Endothelial cell of umbilical vein (primary cell): ENCODE measurements at regions not wholly inside any gene's neighbourhood (a gene's known extent, or its start where the extent isn't known, plus 50 kb on each side); places are given as distances from the start of the nearest gene placed in this dataset.

ENCODE experiments used
- EZH2 ChIP-seq: IDR thresholded peaks from 2 replicates; pipeline ENCODE4 v1.6.1; 2012; ENCODE audit warnings: borderline replicate concordance, low read depth, mild to moderate bottlenecking, moderate library complexity, low read length, inconsistent platforms; ENCODE audit not compliant: severe bottlenecking
- GATA2 ChIP-seq: IDR thresholded peaks from 2 replicates; pipeline ENCODE4 v1.7.0; 2011; ENCODE audit warnings: low read depth, mild to moderate bottlenecking, moderate library complexity, mixed read lengths, low read length; ENCODE audit not compliant: insufficient read length, insufficient read depth
- JUN ChIP-seq: IDR thresholded peaks from 2 replicates; pipeline ENCODE4 v1.6.1; 2011; ENCODE audit warnings: borderline replicate concordance, low read depth; ENCODE audit not compliant: insufficient read length, insufficient read depth
- MYC ChIP-seq: IDR thresholded peaks from one replicate; pipeline ENCODE4 v1.6.1; 2011; ENCODE audit warnings: mild to moderate bottlenecking, low read depth, low read length
- POLR2A ChIP-seq: IDR thresholded peaks from 2 replicates; pipeline ENCODE4 v1.6.1; 2012; ENCODE audit warnings: low read depth, mild to moderate bottlenecking, control low read depth, low read length
- POLR2AphosphoS5 ChIP-seq: IDR thresholded peaks from 2 replicates; pipeline ENCODE4 v1.6.1; 2012; ENCODE audit warnings: low read depth, mild to moderate bottlenecking, control low read depth, low read length, moderate library complexity; ENCODE audit not compliant: insufficient read depth
- TF ChIP-seq, protein P1 (sequence below), 2 donors: IDR thresholded peaks; 1 replicate in 1 of 2; 2 replicates in 1 of 2; pipeline ENCODE4 v1.5.1; 2011; ENCODE audit warnings: low read length in 2 of 2, mild to moderate bottlenecking in 2 of 2, moderate library complexity in 2 of 2, control low read depth in 1 of 2, inconsistent platforms in 1 of 2, low read depth in 1 of 2; ENCODE audit not compliant: insufficient read depth in 1 of 2; ENCODE audit errors: extremely low read depth in 1 of 2
- TF ChIP-seq, protein P2 (sequence below): IDR thresholded peaks from 2 replicates; pipeline ENCODE4 v1.6.1; 2011; ENCODE audit not compliant: insufficient read depth, insufficient read length

DNA sequence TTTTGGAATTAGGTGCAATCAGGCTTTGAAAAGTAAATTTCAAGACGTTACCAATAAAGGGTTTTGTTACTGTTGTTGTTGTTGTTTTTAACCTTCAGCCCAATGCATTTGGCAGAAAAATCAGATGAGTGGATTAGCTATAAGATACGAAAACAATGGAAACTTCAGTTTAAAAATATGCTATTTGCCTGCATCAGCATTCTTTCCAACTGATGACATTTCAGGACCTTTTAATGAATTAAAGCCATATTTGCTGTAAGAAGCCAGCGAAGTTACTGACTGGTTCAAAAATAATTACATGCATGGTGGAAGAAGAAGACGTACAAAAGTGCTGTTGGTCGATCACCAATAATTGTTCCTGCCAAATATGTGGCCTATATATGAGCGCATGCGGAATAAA, 639.3 kb upstream of the SOX11 start:
- TF ChIP-seq EZH2: no peak
- TF ChIP-seq POLR2AphosphoS5: no peak
- TF ChIP-seq, protein P1, sequence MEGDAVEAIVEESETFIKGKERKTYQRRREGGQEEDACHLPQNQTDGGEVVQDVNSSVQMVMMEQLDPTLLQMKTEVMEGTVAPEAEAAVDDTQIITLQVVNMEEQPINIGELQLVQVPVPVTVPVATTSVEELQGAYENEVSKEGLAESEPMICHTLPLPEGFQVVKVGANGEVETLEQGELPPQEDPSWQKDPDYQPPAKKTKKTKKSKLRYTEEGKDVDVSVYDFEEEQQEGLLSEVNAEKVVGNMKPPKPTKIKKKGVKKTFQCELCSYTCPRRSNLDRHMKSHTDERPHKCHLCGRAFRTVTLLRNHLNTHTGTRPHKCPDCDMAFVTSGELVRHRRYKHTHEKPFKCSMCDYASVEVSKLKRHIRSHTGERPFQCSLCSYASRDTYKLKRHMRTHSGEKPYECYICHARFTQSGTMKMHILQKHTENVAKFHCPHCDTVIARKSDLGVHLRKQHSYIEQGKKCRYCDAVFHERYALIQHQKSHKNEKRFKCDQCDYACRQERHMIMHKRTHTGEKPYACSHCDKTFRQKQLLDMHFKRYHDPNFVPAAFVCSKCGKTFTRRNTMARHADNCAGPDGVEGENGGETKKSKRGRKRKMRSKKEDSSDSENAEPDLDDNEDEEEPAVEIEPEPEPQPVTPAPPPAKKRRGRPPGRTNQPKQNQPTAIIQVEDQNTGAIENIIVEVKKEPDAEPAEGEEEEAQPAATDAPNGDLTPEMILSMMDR (IDR thresholded peaks at IDR 0.05; ENCODE audit: extremely low read depth in 1 of 2, insufficient read depth in 1 of 2, low read depth in 1 of 2, low read length in 2 of 2): no peak
- TF ChIP-seq, protein P2, sequence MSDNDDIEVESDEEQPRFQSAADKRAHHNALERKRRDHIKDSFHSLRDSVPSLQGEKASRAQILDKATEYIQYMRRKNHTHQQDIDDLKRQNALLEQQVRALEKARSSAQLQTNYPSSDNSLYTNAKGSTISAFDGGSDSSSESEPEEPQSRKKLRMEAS: no peak
- no peak for TF ChIP-seq JUN
- no peak for TF ChIP-seq GATA2
- no peak for TF ChIP-seq MYC
- TF ChIP-seq POLR2A: no peak
